ENCODE measurements at regions not wholly inside any gene's neighbourhood (a gene's known extent, or its start where the extent isn't known, plus 50 kb on each side); places are given as distances from the start of the nearest gene placed in this dataset.

- Histone ChIP-seq H3K4me2 (ENCODE audit: low read length) (no peak overlapping the region), H3K4me3 (ENCODE audit: low read length) (no peak overlapping the region), H3K27me3 (ENCODE audit: control insufficient read depth, low read length) (no peaks in the 10 kb centered on the region), H4K20me1 (ENCODE audit: control insufficient read depth, insufficient read depth, low read depth, low read length) (no peaks in the 10 kb centered on the region), H3K9me3 (ENCODE audit: control insufficient read depth, insufficient read depth, low read length) (no peaks in the 10 kb centered on the region), H3K4me1 (ENCODE audit: control insufficient read depth, low read length) (no peaks in the 10 kb centered on the region), H3K9me2 (replicated peaks; ENCODE audit: control insufficient read depth, low read length) (no peaks in the 10 kb centered on the region), H3F3A (ENCODE audit: control insufficient read depth, insufficient read depth) (no peaks in the 10 kb centered on the region), H3K27ac (ENCODE audit: low read depth, low read length) (no peak overlapping the region), H3K79me2 (ENCODE audit: control insufficient read depth, low read length) (no peaks in the 10 kb centered on the region), H3K36me3 (ENCODE audit: control insufficient read depth, low read length) (no peaks in the 10 kb centered on the region)
- no peak for TF ChIP-seq CTCF (IDR thresholded peaks at IDR 0.05; ENCODE audit: low read depth, low read length, poor library complexity, severe bottlenecking)
- no peak for TF ChIP-seq EZH2phosphoT487 (IDR thresholded peaks at IDR 0.05; ENCODE audit: borderline replicate concordance, low read length)
Observed at GRCh38 chr12:59075968-59076490, 155.7 kb upstream of the LRIG3 start.

DNA sequence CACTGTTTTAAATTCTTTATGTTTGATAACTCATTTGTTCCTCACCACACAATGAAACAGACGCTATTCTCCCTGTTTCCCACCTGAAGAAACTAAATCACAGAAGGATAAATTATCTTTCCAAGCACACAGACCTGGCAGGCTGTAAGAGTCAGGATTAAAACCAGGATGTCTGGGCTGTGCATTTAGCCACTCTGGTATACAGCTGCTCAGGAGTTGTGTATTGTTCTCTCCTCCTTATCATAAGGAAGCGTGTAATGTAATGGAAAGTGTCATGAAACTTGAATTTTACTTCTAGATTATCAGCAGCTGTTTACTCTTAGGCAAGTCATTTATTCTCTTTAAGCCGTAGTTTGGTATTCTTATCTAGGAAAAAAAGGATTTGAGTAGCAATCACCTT is 154.8 kb upstream of the LRIG3 start:
- H3K4me1 ChIP-seq (ENCODE audit: control insufficient read depth, low read length), result no peaks in the 10 kb centered on the region

GRCh38 chr12:59070322-59070933 is 150.1 kb upstream of the LRIG3 start:
- Histone ChIP-seq H3K9me2 (replicated peaks; ENCODE audit: control insufficient read depth, low read length) (no peaks in the 10 kb centered on the region), H3F3A (ENCODE audit: control insufficient read depth, insufficient read depth) (no peaks in the 10 kb centered on the region), H3K36me3 (ENCODE audit: control insufficient read depth, low read length) (no peaks in the 10 kb centered on the region), H4K20me1 (ENCODE audit: control insufficient read depth, insufficient read depth, low read depth, low read length) (no peaks in the 10 kb centered on the region), H3K4me1 (ENCODE audit: control insufficient read depth, low read length) (no peaks in the 10 kb centered on the region), H3K79me2 (ENCODE audit: control insufficient read depth, low read length) (no peaks in the 10 kb centered on the region), H3K27me3 (ENCODE audit: control insufficient read depth, low read length) (no peaks in the 10 kb centered on the region), H3K9me3 (ENCODE audit: control insufficient read depth, insufficient read depth, low read length) (no peaks in the 10 kb centered on the region), H3K4me2 (ENCODE audit: low read length) (no peak overlapping the region), H3K27ac (ENCODE audit: low read depth, low read length) (no peak overlapping the region), H3K4me3 (ENCODE audit: low read length) (no peak overlapping the region)
- no peak for TF ChIP-seq CTCF (IDR thresholded peaks at IDR 0.05; ENCODE audit: low read depth, low read length, poor library complexity, severe bottlenecking)
- TF ChIP-seq EZH2phosphoT487 (IDR thresholded peaks at IDR 0.05; ENCODE audit: borderline replicate concordance, low read length), result no peak

More for the DNA sequence above, 154.8 kb upstream of the LRIG3 start:
- Histone ChIP-seq H3K79me2 (ENCODE audit: control insufficient read depth, low read length) (no peaks in the 10 kb centered on the region), H4K20me1 (ENCODE audit: control insufficient read depth, insufficient read depth, low read depth, low read length) (no peaks in the 10 kb centered on the region), H3K4me3 (ENCODE audit: low read length) (no peak overlapping the region), H3K9me2 (replicated peaks; ENCODE audit: control insufficient read depth, low read length) (no peaks in the 10 kb centered on the region), H3K36me3 (ENCODE audit: control insufficient read depth, low read length) (no peaks in the 10 kb centered on the region), H3K4me2 (ENCODE audit: low read length) (no peak overlapping the region), H3F3A (ENCODE audit: control insufficient read depth, insufficient read depth) (no peaks in the 10 kb centered on the region), H3K27me3 (ENCODE audit: control insufficient read depth, low read length) (no peaks in the 10 kb centered on the region), H3K27ac (ENCODE audit: low read depth, low read length) (no peak overlapping the region), H3K9me3 (ENCODE audit: control insufficient read depth, insufficient read depth, low read length) (no peaks in the 10 kb centered on the region)
- TF ChIP-seq CTCF (IDR thresholded peaks at IDR 0.05; ENCODE audit: low read depth, low read length, poor library complexity, severe bottlenecking) (no peak), EZH2phosphoT487 (IDR thresholded peaks at IDR 0.05; ENCODE audit: borderline replicate concordance, low read length) (no peak)
